Fibroblast of mammary gland (primary cell): ENCODE measurements at regions not wholly inside any gene's neighbourhood (a gene's known extent, or its start where the extent isn't known, plus 50 kb on each side); places are given as distances from the start of the nearest gene placed in this dataset.
"Not testable (repeated sequence)": the region's sequence is repeated elsewhere in the genome, so short reads cannot be mapped to it uniquely, and the experiment has no call there.

Source experiments
- DNase-seq: peaks from one replicate; pipeline ENCODE4 v3.0.0-alpha.2; 2010; ENCODE audit warnings: low read depth
- H3K4me3 ChIP-seq: 2 replicates; pipeline ENCODE4 v1.5.1; 2011; ENCODE audit warnings: low read depth, mild to moderate bottlenecking, low read length, moderate library complexity; ENCODE audit not compliant: control insufficient read depth
- TF ChIP-seq, protein P1 (sequence below): conservative IDR thresholded peaks from 2 replicates; pipeline ENCODE4 v1.5.1; 2011; ENCODE audit warnings: low read depth, low read length, inconsistent platforms; ENCODE audit not compliant: control insufficient read depth, insufficient read depth

DNA sequence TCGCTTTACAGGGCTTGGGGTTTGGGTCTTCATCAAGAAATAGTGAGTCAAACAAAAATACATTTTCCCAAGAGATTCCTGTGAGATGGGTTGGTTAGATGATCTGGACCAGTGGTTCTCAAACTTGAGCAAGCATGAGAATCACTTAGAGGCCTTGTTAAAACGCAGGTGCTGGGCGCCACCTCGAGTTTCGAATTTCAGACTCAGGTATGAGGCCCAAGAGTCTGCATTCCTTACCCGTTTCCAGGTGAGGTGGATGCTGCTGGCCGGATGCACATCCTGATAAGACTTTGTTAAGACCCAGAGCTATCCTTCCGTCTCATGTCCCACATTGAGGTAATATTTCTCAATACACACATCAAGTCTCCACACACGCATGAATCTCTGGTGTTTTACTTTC lies 707.8 kb upstream of the SALL3 start:
- H3K4me3 ChIP-seq, result no peak overlapping the region
- no peak for DNase-seq
- TF ChIP-seq, protein P1, sequence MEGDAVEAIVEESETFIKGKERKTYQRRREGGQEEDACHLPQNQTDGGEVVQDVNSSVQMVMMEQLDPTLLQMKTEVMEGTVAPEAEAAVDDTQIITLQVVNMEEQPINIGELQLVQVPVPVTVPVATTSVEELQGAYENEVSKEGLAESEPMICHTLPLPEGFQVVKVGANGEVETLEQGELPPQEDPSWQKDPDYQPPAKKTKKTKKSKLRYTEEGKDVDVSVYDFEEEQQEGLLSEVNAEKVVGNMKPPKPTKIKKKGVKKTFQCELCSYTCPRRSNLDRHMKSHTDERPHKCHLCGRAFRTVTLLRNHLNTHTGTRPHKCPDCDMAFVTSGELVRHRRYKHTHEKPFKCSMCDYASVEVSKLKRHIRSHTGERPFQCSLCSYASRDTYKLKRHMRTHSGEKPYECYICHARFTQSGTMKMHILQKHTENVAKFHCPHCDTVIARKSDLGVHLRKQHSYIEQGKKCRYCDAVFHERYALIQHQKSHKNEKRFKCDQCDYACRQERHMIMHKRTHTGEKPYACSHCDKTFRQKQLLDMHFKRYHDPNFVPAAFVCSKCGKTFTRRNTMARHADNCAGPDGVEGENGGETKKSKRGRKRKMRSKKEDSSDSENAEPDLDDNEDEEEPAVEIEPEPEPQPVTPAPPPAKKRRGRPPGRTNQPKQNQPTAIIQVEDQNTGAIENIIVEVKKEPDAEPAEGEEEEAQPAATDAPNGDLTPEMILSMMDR, result no peak

DNA sequence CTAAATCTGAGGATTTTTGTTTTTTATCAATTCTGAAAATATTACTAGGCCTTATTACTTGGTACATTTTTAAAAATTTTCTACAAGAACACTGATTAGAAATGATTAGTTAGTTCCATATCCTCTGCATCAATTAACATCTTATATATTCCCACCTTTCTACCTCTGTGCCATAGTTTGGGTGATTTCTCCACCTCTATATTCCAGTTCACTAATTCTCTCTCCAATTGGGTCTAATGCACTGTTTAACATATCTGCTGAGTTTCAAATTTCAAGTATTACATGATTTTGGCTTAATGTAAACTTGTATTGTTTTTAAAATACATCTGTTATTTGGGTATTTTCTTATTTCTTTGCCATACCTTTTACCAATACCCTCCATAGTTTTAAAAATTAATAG lies 705.7 kb upstream of the SALL3 start:
- TF ChIP-seq, protein P1, result no peak
- no peak for DNase-seq

DNA sequence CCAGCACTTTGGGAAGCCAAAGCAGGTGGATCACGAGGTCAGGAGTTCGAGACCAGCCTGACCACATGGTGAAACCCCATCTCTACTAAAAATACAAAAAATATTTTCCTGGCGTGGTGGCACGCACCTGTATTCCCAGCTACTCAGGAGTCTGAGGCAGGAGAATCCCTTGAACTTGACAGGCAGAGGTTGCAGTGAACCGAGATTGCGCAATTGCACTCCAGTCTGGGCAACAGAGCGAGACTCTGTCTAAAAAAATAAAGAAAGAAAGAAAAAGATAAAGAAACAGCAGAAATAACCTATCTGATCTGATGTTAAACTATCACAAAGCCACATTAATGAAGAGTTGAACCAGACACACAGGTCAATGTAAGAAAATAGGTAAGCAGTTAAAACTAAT lies 696.2 kb upstream of the SALL3 start:
- not testable (repeated sequence) for DNase-seq

More for the DNA sequence above, 705.7 kb upstream of the SALL3 start:
- H3K4me3 ChIP-seq, result no peak overlapping the region

DNA sequence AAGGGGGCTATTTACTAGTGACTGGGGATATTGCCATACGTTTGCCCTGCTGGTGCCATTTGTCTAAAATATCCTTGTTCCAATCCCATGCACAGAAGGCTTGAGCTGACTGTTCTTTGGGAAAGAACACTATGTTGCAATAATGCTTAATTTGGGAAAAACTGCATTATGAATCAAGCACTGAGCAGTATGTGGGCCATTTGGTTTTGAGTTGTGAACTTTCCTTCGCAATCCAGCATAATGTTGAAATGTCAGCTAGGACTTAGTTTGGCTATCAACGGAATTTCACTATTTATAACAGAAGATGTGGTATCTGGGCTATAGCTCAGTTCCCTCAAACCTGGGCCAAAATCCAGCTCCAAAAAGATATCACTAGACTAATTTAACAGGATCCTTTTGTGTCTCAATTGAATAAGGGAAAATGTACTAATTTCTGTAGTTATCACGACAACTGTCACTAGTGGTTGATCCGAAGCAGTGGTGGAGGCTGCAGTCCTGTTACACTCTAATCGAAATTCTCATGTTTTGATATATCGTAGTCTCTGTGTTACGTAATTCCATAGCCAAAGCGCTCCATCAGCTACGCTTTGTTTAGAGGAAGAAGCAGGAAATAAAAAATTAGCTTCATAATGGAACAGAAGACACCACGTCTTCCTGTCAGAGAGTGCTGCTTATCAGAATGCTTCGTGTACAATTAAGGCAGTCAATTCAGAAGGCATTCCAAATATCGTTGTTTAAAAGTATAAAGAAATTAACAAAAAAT lies 686.8 kb upstream of the SALL3 start:
- no peak for DNase-seq
- TF ChIP-seq, protein P1, result no peak
- no peak overlapping the region for H3K4me3 ChIP-seq

More for the DNA sequence above, 696.2 kb upstream of the SALL3 start:
- H3K4me3 ChIP-seq, result not testable (repeated sequence)

DNA sequence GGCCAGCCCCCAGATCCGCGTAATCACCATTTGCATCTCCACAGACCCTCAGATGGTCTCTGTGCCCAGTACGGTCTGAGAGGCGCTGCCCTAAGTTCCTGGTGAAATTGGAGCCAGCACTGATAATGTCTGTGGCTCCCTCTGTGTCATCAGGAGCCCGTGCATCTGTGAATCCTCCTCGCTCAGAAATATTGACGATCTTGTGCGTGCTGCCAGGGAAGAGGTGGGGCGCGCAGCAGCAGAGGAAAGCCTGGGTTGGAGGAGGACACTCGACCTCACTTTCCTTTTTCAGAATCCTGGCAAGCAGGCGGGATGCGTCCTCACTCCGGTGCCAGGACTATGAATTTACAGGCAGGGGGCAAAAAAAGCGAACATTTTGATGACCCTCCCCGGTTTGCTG lies 686.1 kb upstream of the SALL3 start:
- H3K4me3 ChIP-seq, result no peak overlapping the region
- no peak for DNase-seq
- TF ChIP-seq, protein P1, result no peak

DNA sequence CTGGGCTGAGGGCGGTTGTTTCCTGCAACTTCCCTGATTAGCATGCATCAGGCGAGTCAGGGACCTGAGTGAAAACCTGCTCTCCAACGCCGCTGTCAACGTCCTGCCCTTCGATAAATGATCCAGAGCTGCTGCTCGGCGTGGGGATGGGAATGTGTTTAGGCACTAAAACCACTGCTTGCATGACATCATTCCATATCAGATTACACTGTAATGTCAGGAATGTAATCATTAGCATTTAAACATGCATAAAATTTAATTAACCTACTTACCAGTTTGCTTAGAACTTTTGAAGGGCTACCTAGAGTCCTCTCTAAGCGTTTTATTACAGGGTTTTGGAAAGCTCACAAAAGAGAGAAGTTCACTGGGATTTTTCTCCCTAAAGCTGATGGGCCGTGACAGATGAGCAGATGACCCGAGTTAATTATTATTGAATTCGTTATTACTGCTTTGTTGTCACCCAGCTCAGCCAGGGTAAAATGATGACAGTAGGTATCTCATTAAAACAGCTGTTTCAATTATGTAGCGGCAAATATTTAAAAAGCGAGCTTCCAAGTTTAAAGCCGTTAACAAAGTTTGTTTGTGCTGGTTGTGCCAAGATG lies 685.6 kb upstream of the SALL3 start:
- no peak for DNase-seq
- TF ChIP-seq, protein P1, result no peak
- H3K4me3 ChIP-seq, result no peak overlapping the region

DNA sequence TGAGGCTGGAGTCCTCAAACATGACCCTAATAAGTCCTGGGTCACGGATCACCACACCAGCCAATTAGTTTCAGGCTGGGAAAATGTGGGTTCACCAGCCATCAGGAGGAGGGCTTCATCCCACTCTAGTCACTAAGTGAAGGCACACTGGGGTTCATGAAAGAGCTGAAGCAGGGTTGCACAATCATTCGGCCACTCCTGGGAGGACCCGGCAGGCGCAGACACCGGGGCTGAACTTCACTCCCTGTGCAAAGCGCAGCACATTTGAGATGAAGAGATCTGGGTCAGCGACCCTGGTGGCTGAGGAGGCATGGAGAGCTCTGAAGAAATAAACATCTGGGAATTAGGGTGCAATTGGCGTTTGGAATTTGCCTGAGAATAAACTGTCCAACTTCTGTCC lies 684.4 kb upstream of the SALL3 start:
- DNase-seq, result no peak
- no peak overlapping the region for H3K4me3 ChIP-seq
- TF ChIP-seq, protein P1, result no peak
